ENCODE measurements at regions not wholly inside any gene's neighbourhood (a gene's known extent, or its start where the extent isn't known, plus 50 kb on each side); places are given as distances from the start of the nearest gene placed in this dataset.

- no peak overlapping the region for H3K27ac ChIP-seq (ENCODE audit: low read depth, low read length)
- H3K4me2 ChIP-seq (ENCODE audit: low read length): no peak overlapping the region
- H3K9me3 ChIP-seq (ENCODE audit: control insufficient read depth, insufficient read depth, low read length): no peaks in the 10 kb centered on the region
- H3K27me3 ChIP-seq (ENCODE audit: control insufficient read depth, low read length): no peaks in the 10 kb centered on the region
- H3K4me3 ChIP-seq (ENCODE audit: low read length): no peak overlapping the region
- H3K4me1 ChIP-seq (ENCODE audit: control insufficient read depth, low read length): no peaks in the 10 kb centered on the region
- no peak for TF ChIP-seq CTCF (IDR thresholded peaks at IDR 0.05; ENCODE audit: low read depth, low read length, poor library complexity, severe bottlenecking)
- TF ChIP-seq EZH2phosphoT487 (IDR thresholded peaks at IDR 0.05; ENCODE audit: borderline replicate concordance, low read length): no peak
- no peaks in the 10 kb centered on the region for H3F3A ChIP-seq (ENCODE audit: control insufficient read depth, insufficient read depth)
- no peaks in the 10 kb centered on the region for H4K20me1 ChIP-seq (ENCODE audit: control insufficient read depth, insufficient read depth, low read depth, low read length)
- H3K79me2 ChIP-seq (ENCODE audit: control insufficient read depth, low read length): no peaks in the 10 kb centered on the region
- no peaks in the 10 kb centered on the region for H3K36me3 ChIP-seq (ENCODE audit: control insufficient read depth, low read length)
- H3K9me2 ChIP-seq (replicated peaks; ENCODE audit: control insufficient read depth, low read length): no peaks in the 10 kb centered on the region
Observed at GRCh38 chr1:193706766-193707165, 520.4 kb upstream of the B3GALT2 start.

GRCh38 chr1:193705554-193705981 lies 519.2 kb upstream of the B3GALT2 start:
- Histone ChIP-seq H4K20me1 (ENCODE audit: control insufficient read depth, insufficient read depth, low read depth, low read length) (no peaks in the 10 kb centered on the region), H3K36me3 (ENCODE audit: control insufficient read depth, low read length) (no peaks in the 10 kb centered on the region), H3K9me3 (ENCODE audit: control insufficient read depth, insufficient read depth, low read length) (no peaks in the 10 kb centered on the region), H3K9me2 (replicated peaks; ENCODE audit: control insufficient read depth, low read length) (no peaks in the 10 kb centered on the region), H3K4me2 (ENCODE audit: low read length) (no peak overlapping the region), H3K4me3 (ENCODE audit: low read length) (no peak overlapping the region), H3K27ac (ENCODE audit: low read depth, low read length) (no peak overlapping the region), H3K4me1 (ENCODE audit: control insufficient read depth, low read length) (no peaks in the 10 kb centered on the region), H3K79me2 (ENCODE audit: control insufficient read depth, low read length) (no peaks in the 10 kb centered on the region), H3K27me3 (ENCODE audit: control insufficient read depth, low read length) (no peaks in the 10 kb centered on the region), H3F3A (ENCODE audit: control insufficient read depth, insufficient read depth) (no peaks in the 10 kb centered on the region)
- no peak for TF ChIP-seq CTCF (IDR thresholded peaks at IDR 0.05; ENCODE audit: low read depth, low read length, poor library complexity, severe bottlenecking)
- TF ChIP-seq EZH2phosphoT487 (IDR thresholded peaks at IDR 0.05; ENCODE audit: borderline replicate concordance, low read length): no peak

- Histone ChIP-seq H3K4me2 (ENCODE audit: low read length) (no peak overlapping the region), H3K9me2 (replicated peaks; ENCODE audit: control insufficient read depth, low read length) (no peaks in the 10 kb centered on the region), H3K4me3 (ENCODE audit: low read length) (no peak overlapping the region), H3K79me2 (ENCODE audit: control insufficient read depth, low read length) (no peaks in the 10 kb centered on the region), H3K27ac (ENCODE audit: low read depth, low read length) (no peak overlapping the region), H3K9me3 (ENCODE audit: control insufficient read depth, insufficient read depth, low read length) (no peaks in the 10 kb centered on the region), H3K36me3 (ENCODE audit: control insufficient read depth, low read length) (no peaks in the 10 kb centered on the region), H4K20me1 (ENCODE audit: control insufficient read depth, insufficient read depth, low read depth, low read length) (no peaks in the 10 kb centered on the region), H3F3A (ENCODE audit: control insufficient read depth, insufficient read depth) (no peaks in the 10 kb centered on the region), H3K27me3 (ENCODE audit: control insufficient read depth, low read length) (no peaks in the 10 kb centered on the region), H3K4me1 (ENCODE audit: control insufficient read depth, low read length) (no peaks in the 10 kb centered on the region)
- TF ChIP-seq EZH2phosphoT487 (IDR thresholded peaks at IDR 0.05; ENCODE audit: borderline replicate concordance, low read length) (no peak), CTCF (IDR thresholded peaks at IDR 0.05; ENCODE audit: low read depth, low read length, poor library complexity, severe bottlenecking) (no peak)
Observed at GRCh38 chr1:193703655-193704054, 517.2 kb upstream of the B3GALT2 start.

- no peaks in the 10 kb centered on the region for H3F3A ChIP-seq (ENCODE audit: control insufficient read depth, insufficient read depth)
- TF ChIP-seq CTCF (IDR thresholded peaks at IDR 0.05; ENCODE audit: low read depth, low read length, poor library complexity, severe bottlenecking) (no peak), EZH2phosphoT487 (IDR thresholded peaks at IDR 0.05; ENCODE audit: borderline replicate concordance, low read length) (no peak)
- H3K9me2 ChIP-seq (replicated peaks; ENCODE audit: control insufficient read depth, low read length): no peaks in the 10 kb centered on the region
- no peak overlapping the region for H3K4me3 ChIP-seq (ENCODE audit: low read length)
- no peaks in the 10 kb centered on the region for H3K9me3 ChIP-seq (ENCODE audit: control insufficient read depth, insufficient read depth, low read length)
- no peaks in the 10 kb centered on the region for H3K36me3 ChIP-seq (ENCODE audit: control insufficient read depth, low read length)
- H3K27ac ChIP-seq (ENCODE audit: low read depth, low read length): no peak overlapping the region
- H3K27me3 ChIP-seq (ENCODE audit: control insufficient read depth, low read length): no peaks in the 10 kb centered on the region
- H3K4me2 ChIP-seq (ENCODE audit: low read length): no peak overlapping the region
- H3K4me1 ChIP-seq (ENCODE audit: control insufficient read depth, low read length): no peaks in the 10 kb centered on the region
- no peaks in the 10 kb centered on the region for H3K79me2 ChIP-seq (ENCODE audit: control insufficient read depth, low read length)
- H4K20me1 ChIP-seq (ENCODE audit: control insufficient read depth, insufficient read depth, low read depth, low read length): no peaks in the 10 kb centered on the region
Observed at GRCh38 chr1:193703121-193703520, 516.7 kb upstream of the B3GALT2 start.
